UCSD-AML1 (cell line): ENCODE measurements at regions not wholly inside any gene's neighbourhood (a gene's known extent, or its start where the extent isn't known, plus 50 kb on each side); places are given as distances from the start of the nearest gene placed in this dataset.
"Not testable (repeated sequence)": the region's sequence is repeated elsewhere in the genome, so short reads cannot be mapped to it uniquely, and the experiment has no call there.

Experiments used
- DNase-seq: peaks from one replicate; lab custom pipeline; 2025; ENCODE audit not compliant: unreplicated experiment; lab: John Stamatoyannopoulos, UW

DNA sequence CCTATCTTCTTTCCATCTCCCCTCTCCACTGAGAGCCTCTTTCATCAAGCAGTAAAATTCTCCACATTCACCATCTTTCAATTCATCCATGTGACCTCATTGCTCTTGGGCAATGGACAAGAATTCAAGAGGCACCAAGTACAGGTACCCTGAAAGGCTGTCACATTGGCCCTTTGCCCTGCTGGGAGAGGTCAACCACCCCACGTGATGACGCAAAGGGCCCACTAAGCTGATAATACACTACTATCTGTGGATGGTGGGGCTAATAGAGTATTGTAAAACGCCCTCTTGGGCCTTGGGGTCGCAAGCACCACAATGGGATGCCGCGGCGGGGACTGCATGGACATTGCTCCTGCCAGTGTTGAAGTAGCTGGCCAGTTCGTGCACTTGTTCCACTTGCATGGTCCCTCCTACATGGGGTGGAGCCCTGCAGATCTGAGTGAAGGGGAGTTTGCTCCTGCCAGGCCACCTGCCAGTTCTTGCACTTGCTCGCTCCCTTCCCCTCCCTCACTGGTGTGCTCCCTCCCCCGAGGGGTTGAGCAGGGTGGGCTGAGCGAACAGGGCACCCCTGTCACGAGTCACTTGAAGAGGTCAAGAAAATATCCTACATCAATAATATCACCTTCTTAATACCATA, 1578.8 kb upstream of the RAG2 start:
- DNase-seq, result peak; percentile 5

- DNase-seq, result no peak
Measured at GRCh38 chr11:38173676-38174075, 1575.6 kb upstream of the RAG2 start.

- DNase-seq, result no peak
Measured at GRCh38 chr11:38169286-38169685, 1571.2 kb upstream of the RAG2 start.

DNA sequence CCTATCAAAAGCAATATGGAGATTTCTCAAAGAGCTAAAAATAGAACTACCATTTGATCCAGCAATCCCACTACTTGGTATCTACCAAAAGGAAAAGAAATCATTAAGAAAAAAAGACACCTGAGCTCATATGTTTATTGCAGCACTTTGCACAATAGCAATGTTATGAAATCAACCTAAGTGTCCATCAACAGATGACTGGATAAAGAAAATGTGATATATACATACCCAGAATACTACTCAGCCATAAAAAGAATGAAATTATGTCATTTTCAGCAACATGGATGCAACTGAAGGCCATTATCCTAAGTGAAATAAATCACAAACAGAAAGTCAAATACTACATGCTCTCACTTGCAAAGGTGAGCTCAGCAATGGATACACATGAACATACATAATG, 1565.5 kb upstream of the RAG2 start:
- no peak for DNase-seq

GRCh38 chr11:38160433-38160832, 1562.4 kb upstream of the RAG2 start:
- no peak for DNase-seq

GRCh38 chr11:38159038-38159437, 1561.0 kb upstream of the RAG2 start:
- no peak for DNase-seq

DNA sequence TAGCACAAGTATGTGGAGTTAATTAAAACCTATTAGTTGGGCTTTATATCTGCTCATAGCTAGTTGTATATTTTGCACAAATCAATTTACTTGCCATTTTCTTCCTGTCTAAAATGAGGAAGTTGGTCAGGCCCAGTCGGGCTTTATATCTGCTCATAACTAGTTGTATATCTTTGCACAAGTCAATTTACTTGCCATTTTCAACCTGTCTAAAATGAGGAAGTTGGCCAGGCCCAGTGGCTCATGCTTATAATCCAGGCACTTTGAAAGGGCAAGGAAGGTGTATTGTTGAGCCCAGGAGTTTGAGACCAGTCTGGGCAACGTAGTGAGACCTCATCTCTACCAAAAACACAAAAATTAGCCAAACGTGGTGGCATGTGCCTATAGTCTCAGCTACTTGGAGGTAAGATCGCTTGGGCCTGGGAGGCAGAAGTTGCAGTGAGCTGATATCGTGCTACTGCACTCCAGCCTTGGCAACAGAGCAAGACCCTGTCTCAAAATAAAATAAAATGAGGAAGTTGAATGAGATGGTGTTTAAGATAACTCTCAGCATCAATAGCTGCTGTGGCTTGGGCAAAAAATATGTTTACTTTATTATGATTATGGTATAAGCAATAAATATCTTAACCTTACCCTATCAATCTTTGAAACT, 1558.6 kb upstream of the RAG2 start:
- peak; percentile 70 for DNase-seq

GRCh38 chr11:38155856-38156255, 1557.8 kb upstream of the RAG2 start:
- no peak for DNase-seq

- no peak for DNase-seq
Measured at GRCh38 chr11:38153985-38154384, 1555.9 kb upstream of the RAG2 start.

DNA sequence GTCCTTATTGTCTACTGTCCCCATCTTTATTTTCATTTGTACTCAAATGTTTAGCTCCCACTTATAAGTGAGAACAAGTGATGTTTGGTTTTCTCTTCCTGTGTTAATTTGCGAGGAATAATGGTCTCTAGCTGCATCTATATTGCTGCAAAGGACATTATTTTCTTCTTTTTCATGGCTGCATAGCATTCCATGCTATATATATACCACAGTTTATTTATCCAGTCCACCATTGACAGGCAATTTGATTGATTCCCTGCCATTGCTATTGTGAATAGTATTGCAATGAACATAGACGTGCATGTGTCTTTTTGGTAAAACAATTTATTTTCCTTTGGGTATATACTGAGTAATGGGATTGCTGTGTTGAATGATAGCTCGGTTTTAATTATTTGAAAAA, 1545.8 kb upstream of the RAG2 start:
- no peak for DNase-seq

- DNase-seq, result no peak
Measured at GRCh38 chr11:38138972-38139371, 1540.9 kb upstream of the RAG2 start.

DNA sequence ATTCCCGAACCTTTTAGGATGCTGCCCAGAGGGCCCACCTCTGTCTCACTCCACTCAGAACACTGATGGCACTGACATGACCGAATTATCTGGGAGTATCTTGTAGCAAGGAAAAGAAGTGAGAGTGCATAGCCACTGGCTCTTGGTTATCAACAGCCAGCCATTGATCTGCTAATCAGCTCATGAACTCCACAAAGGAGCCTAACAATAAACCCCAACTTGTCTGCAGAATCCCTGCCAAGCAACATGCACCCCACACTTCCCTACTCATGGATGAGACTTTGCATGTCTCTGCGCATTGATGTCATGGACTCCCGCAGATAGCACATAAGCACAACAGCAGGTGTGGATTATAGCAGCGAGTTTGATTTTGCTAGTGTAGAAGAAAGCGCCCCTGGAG, 1538.9 kb upstream of the RAG2 start:
- DNase-seq, result no peak

GRCh38 chr11:38131535-38131934, 1533.5 kb upstream of the RAG2 start:
- DNase-seq, result no peak

- DNase-seq, result no peak
Measured at GRCh38 chr11:38130976-38131375, 1532.9 kb upstream of the RAG2 start.

GRCh38 chr11:38130514-38130913, 1532.5 kb upstream of the RAG2 start:
- DNase-seq, result no peak

DNA sequence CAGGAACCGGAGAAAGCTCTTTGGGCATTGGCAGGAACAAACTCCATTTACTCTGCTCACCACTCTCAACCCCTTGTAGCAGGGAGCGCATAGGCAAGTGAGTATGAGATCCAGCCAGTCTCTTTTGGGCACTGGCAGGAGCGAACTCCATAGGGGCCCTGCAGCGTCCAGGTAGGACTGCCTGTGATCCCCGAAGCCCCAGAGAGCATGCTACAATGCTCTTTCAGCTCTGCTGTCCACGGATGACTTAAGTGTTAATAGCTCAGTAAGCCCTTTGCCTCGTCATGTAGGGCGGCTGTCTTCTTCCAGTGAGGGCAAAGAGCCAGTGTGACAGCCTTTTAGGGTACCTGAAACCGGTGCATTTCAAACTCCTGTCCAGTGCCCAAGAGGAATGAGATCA, 1525.6 kb upstream of the RAG2 start:
- DNase-seq, result no peak

DNA sequence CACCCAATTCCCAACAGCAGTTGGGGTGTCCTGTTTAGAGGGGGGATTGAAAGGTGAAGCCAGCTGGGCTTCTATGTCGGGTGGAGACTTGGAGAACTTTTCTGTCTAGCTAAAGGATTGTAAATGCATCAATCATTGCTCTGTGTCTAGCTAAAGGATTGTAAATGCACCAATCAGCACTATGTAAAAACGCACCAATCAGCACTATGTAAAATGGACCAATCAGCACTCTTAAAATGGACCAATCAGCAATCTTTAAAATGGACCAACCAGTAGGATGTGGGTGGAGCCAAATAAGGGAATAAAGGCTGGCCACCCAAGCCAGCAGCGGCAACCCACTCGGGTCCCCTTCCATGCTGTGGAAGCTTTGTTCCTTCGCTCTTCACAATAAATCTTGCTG, 1518.6 kb upstream of the RAG2 start:
- DNase-seq, result not testable (repeated sequence)

GRCh38 chr11:38115381-38115780, 1517.3 kb upstream of the RAG2 start:
- DNase-seq, result not testable (repeated sequence)

DNA sequence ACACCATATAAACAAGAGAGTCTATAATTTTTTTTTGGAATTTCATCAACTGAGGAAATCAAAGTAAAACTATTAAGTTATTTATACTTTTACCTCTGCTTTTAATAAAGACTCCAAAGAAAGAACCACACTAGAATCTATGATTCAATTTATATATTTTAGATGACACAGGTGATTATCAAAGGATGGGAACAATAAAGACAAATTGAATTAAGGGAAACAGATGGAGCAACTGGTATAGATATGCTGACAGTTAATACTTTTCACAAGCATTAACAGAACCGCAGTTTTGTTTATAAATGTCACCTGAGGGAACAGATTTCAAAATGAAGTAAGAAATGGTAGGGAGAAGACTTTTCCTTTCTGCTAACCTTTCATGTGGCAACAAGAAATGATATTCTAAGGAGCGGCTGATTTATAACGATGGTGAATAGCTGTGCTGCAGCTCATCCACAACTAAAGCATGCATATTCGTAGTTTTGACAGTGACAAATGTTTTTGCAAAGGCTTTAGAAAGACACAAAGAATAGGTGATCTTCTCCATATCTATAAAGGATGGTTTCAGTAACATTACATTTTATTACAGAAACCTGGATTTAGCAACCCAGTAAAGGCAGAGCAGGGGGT, 1502.9 kb upstream of the RAG2 start:
- DNase-seq, result no peak

DNA sequence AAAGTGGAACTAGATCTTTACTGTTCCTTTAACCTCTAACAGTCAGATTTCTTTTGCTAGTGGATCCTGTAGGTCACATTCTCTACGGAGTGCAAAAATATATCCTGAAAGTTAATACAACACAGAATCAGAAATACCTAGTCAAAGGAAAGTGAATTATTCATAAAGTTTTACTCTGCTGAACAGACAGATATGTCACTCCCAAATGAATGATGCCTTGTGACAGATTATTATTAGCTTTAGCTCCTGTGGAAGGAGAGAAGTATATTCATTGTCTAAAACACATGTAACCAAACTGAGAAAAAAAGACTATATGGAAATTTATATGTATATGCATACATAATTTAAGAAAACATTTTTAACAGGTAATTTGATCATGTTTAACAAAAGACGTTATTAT, 1497.2 kb upstream of the RAG2 start:
- no peak for DNase-seq

GRCh38 chr11:38089726-38090125, 1491.7 kb upstream of the RAG2 start:
- DNase-seq, result no peak

DNA sequence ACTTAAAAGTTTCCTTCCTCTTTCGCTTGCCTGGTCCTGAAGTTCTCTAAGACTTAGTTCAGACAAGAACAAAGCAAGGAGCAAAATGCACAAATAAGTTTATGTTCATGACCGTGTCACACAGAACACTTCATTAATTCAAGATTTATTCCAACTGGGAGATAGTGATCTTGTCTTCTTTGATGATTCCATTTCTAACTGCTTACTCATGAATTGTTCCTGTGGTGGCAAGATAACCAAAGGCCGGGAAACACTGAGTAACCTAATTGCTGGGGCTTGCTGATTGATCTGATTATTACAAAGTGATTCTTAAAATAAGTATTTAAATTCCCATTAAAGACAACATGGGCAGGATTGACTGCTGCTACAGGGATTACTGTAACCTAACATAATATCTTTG, 1462.9 kb upstream of the RAG2 start:
- DNase-seq, result no peak

GRCh38 chr11:38060136-38060535, 1462.1 kb upstream of the RAG2 start:
- no peak for DNase-seq
